Right lobe of liver (tissue), 4 donors: ENCODE measurements at regions not wholly inside any gene's neighbourhood (a gene's known extent, or its start where the extent isn't known, plus 50 kb on each side); places are given as distances from the start of the nearest gene placed in this dataset.
A peak's percentile ranks its signal among the peaks of the same experiment; 100 is the strongest.

Source experiments
- CTCF ChIP-seq, 4 donors: fragments of 200-600 bp in 3 of 4; fragments of 450-650 bp in 1 of 4; IDR thresholded peaks; one replicate each; pipeline versions ENCODE4 v1.5.1 to v1.8.0; 2016 to 2022; ENCODE audit warnings: antibody characterized with exemption in 4 of 4, mild to moderate bottlenecking in 2 of 4
- POLR2A ChIP-seq: fragments of 450-650 bp; IDR thresholded peaks from one replicate; pipeline ENCODE4 v1.6.1; 2017; ENCODE audit warnings: antibody characterized with exemption, mild to moderate bottlenecking
- donor health status: DM: no; HTN: no; CAD: no.
- donor health status: DM: no; HTN: no; CAD: no.
- donor health status: DM: no; HTN: yes; CAD: no.

GRCh38 chr15:46091860-46092450 is 457.1 kb downstream of the SQOR start:
- TF ChIP-seq CTCF (IDR thresholded peaks at IDR 0.05), result peak; percentile 26 to 45 (median 36)
- TF ChIP-seq POLR2A, result no peak
